OCI-LY7 (cell line): ENCODE measurements at regions not wholly inside any gene's neighbourhood (a gene's known extent, or its start where the extent isn't known, plus 50 kb on each side); places are given as distances from the start of the nearest gene placed in this dataset.

Experiments
- CTCF ChIP-seq: fragments of 200-600 bp; sonication (generic); conservative IDR thresholded peaks from 2 replicates; pipeline ENCODE4 v1.5.1; 2014; ENCODE audit warnings: mild to moderate bottlenecking, antibody characterized with exemption, low read length, moderate library complexity, mixed read lengths
- EZH2phosphoT487 ChIP-seq: fragments of 200-600 bp; sonication (generic); IDR thresholded peaks from 2 replicates; pipeline ENCODE4 v1.6.1; 2018; ENCODE audit warnings: low read depth, borderline replicate concordance, mild to moderate bottlenecking, mixed run types, antibody characterized with exemption, low read length, moderate library complexity, mixed read lengths

GRCh38 chr9:80521151-80521550 is 949.4 kb downstream of the TLE4 start:
- TF ChIP-seq CTCF (no peak), EZH2phosphoT487 (no peak)
